ENCODE measurements at regions not wholly inside any gene's neighbourhood (a gene's known extent, or its start where the extent isn't known, plus 50 kb on each side); places are given as distances from the start of the nearest gene placed in this dataset.
"Not testable (repeated sequence)": the region's sequence is repeated elsewhere in the genome, so short reads cannot be mapped to it uniquely, and the experiment has no call there.

DNA sequence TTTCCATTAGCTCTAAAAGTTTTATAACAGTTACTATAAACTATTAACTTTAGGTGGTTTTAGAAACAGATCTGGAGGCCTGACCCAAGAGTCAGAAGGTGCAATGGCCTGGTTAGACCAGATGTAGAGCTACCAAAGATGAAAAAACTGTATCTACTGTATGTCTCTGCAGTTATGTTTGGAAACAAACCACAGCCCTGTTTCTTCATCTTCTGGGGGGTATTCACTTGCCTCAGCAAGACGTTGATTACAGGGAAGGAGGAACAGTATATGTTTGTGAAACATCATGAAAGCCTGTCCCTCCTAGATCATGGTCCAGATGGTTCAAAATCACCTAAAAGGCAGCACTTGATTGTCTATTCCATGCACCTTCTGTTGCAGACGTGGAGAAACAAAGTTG, 220.2 kb downstream of the SUCLG1 start:
- Histone ChIP-seq H3K4me2 (no peak overlapping the region), H3K4me3 (no peak overlapping the region), H3K36me3 (no peaks in the 10 kb centered on the region), H3K27ac (no peak overlapping the region), H4K20me1 (no peaks in the 10 kb centered on the region), H3K4me1 (peaks cover 6 to 9% (median 8%) of the 10 kb centered on the region in 10 experiments), H3K9ac (no peak overlapping the region), H3K27me3 (no peaks in the 10 kb centered on the region), H3K9me3 (replicated peaks in 1 of 11) (no peaks in the 10 kb centered on the region; a peak in 3 of 22 replicates)
- no peak for TF ChIP-seq Cebpa-rat (IDR thresholded peaks at IDR 0.05)

DNA sequence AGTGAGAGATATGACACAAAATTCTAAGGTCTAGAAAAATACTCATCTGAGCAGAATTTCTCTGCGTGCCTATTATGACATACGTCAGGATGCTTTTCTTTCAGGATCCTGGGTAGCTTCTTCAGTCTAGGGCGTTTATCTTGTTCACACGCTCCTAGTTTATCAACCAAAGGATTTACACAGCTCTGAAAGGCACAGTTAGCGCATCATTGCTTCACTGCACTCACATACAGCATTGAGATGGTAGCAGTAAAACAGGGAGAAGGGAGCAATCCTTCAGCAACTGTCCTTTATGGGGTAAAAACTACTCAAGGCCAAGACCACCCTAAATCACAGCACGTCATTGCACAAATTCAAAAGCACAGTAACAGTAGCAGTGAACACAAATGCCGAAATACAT, 222.8 kb downstream of the SUCLG1 start:
- Histone ChIP-seq H3K9me3 (replicated peaks in 1 of 11) (peaks cover 0 to 3% (median 0%) of the 10 kb centered on the region in 11 experiments; a peak in 3 of 22 replicates), H3K4me2 (no peak overlapping the region), H3K9ac (no peak overlapping the region), H4K20me1 (no peaks in the 10 kb centered on the region), H3K27ac (no peak overlapping the region), H3K4me1 (no peaks in the 10 kb centered on the region), H3K4me3 (no peak overlapping the region), H3K36me3 (no peaks in the 10 kb centered on the region), H3K27me3 (no peaks in the 10 kb centered on the region)
- no peak for TF ChIP-seq Cebpa-rat (IDR thresholded peaks at IDR 0.05)

DNA sequence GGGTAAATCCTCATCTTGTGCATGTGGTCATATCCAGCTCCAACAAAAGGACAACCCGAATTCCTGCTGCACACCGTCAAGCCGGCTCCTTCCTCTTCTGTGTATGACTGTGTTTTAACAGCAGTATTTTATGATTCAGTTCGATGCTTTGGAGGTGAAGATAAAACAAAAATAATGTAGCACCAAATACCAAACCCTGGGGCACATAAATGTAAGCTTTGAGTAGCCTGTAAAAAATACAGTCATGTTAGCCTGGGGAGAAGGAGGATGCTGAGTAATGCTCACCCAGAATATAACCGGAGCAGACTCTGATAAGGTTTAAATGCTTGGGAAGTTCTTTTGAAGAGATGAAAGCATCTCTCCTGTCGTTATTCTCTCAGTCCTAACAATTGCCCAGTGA, 225.0 kb downstream of the SUCLG1 start:
- H3K9me3 ChIP-seq (replicated peaks in 1 of 11) = peaks cover 0 to 7% (median 0%) of the 10 kb centered on the region in 11 experiments; a peak in 1 of 22 replicates
- no peak for TF ChIP-seq Cebpa-rat (IDR thresholded peaks at IDR 0.05)
- no peaks in the 10 kb centered on the region for H3K4me1 ChIP-seq
- H3K27ac ChIP-seq = no peak overlapping the region
- no peak overlapping the region for H3K4me3 ChIP-seq
- H3K4me2 ChIP-seq = no peak overlapping the region
- no peaks in the 10 kb centered on the region for H3K27me3 ChIP-seq
- H3K36me3 ChIP-seq = no peaks in the 10 kb centered on the region
- H3K9ac ChIP-seq = no peak overlapping the region
- no peaks in the 10 kb centered on the region for H4K20me1 ChIP-seq

DNA sequence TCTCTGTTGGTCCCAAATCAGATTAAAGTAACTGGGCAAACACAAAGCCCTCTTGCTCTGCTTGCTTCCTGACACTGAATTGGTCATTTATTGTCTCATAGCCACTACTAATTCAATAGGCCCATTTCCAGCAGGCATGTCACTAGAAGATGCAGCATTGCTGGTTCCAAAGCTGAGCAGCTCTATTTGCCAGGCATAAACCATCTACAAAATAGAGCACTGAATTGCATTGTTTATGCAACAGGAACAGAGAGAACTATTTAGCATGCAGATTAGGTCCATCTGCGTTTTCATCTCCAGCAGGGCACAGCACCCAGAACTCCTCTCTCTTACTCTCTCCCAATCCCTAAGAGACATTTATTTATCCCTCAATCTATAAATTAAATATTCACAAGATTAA, 227.6 kb downstream of the SUCLG1 start:
- H3K9me3 ChIP-seq (replicated peaks in 1 of 11) = peaks cover 0 to 7% (median 0%) of the 10 kb centered on the region in 11 experiments; a peak in 2 of 22 replicates
- H3K9ac ChIP-seq = no peak overlapping the region
- no peak overlapping the region for H3K27ac ChIP-seq
- no peaks in the 10 kb centered on the region for H3K27me3 ChIP-seq
- no peaks in the 10 kb centered on the region for H4K20me1 ChIP-seq
- H3K4me1 ChIP-seq = no peaks in the 10 kb centered on the region
- H3K36me3 ChIP-seq = no peaks in the 10 kb centered on the region
- no peak overlapping the region for H3K4me2 ChIP-seq
- no peak for TF ChIP-seq Cebpa-rat (IDR thresholded peaks at IDR 0.05)
- no peak overlapping the region for H3K4me3 ChIP-seq

DNA sequence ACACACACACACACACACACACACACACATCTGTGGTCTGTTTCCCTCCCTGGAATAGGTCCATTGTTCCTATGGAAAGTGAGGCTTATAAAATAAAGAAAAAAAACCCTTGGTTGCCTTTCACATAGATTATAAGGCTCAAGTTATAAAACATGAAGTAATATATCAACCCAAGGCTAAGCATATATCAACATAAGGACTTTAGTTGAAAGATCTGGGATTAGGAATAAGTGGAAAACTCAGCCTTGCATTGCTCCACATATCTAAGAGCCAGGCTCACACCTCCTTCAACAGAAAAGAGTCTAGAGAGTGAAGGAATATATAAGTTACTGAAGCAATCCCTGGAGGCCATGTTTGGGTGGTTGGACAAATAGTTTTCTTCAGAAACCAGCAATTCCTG, 235.0 kb downstream of the SUCLG1 start:
- H3K36me3 ChIP-seq = no peaks in the 10 kb centered on the region
- H3K4me3 ChIP-seq = no peak overlapping the region
- no peak overlapping the region for H3K9ac ChIP-seq
- H3K27ac ChIP-seq = no peak overlapping the region
- H3K27me3 ChIP-seq = peaks cover 0 to 5% (median 0%) of the 10 kb centered on the region in 11 experiments; a peak in 1 of 22 replicates
- H3K4me2 ChIP-seq = peak overlapping the region in 5 of 11 experiments; percentile 16 to 75 (median 59); a peak in 6 of 22 replicates
- peaks cover 7 to 27% (median 16%) of the 10 kb centered on the region in 10 experiments for H3K4me1 ChIP-seq
- no peak for TF ChIP-seq Cebpa-rat (IDR thresholded peaks at IDR 0.05)
- H4K20me1 ChIP-seq = no peaks in the 10 kb centered on the region
- H3K9me3 ChIP-seq (replicated peaks in 1 of 11) = peaks cover 0 to 16% (median 5%) of the 10 kb centered on the region in 11 experiments; a peak in 10 of 22 replicates

DNA sequence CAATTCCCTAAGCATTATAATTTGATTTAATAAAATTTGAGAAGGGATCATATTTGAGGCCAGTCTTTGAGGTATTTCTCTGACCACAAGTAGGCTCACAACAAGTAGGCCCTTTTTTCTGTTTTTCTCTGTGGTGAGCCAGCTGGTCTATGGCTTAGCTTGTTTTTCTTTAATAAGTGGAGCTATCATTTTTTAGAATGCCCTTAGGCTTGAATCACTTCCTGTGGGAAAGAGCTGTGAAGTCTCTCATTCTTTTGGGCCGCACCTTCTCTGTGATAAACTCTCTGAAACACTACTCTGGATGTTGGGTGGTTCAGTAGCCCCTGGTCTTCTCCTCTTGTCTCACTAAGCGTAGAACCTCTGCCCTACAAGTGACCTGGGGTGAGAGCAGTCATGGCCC, 235.9 kb downstream of the SUCLG1 start:
- Histone ChIP-seq H3K4me3 (no peak overlapping the region), H3K27ac (0 out of 22 replicates have a peak overlapping the region, but pooled peaks of 2 of the 11 experiments have one; percentile 0 to 21), H4K20me1 (no peaks in the 10 kb centered on the region), H3K9ac (no peak overlapping the region), H3K4me2 (peak overlapping the region; percentile 18 to 75 (median 59)), H3K4me1 (peaks cover 7 to 27% (median 16%) of the 10 kb centered on the region in 10 experiments), H3K27me3 (peaks cover 0 to 5% (median 0%) of the 10 kb centered on the region in 11 experiments; a peak in 1 of 22 replicates), H3K36me3 (no peaks in the 10 kb centered on the region), H3K9me3 (replicated peaks in 1 of 11) (peaks cover 0 to 16% (median 5%) of the 10 kb centered on the region in 11 experiments; a peak in 10 of 22 replicates)
- TF ChIP-seq Cebpa-rat (IDR thresholded peaks at IDR 0.05) = no peak

DNA sequence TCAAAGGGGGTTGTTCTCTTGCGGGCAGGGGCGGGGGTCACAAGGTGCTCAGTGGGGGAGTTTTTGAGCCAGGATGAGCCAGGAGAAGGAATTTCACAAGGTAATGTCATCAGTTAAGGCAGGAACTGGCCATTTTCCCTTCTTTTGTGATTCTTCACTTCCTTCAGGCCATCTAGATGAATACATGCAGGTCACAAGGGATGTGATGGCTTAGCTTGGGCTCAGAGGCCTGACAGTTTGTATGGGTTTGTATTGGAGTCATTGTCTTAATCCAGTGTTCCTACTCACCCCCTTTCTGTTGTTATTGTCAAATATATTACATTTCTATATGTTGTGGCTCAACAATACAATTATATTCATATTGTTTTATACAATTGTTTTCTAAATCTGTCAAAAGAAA, 238.0 kb downstream of the SUCLG1 start:
- H3K4me1 ChIP-seq = peaks cover 7 to 27% (median 16%) of the 10 kb centered on the region in 10 experiments
- H3K27me3 ChIP-seq, H3K4me3 ChIP-seq, H3K36me3 ChIP-seq, H3K4me2 ChIP-seq, H4K20me1 ChIP-seq, H3K27ac ChIP-seq, H3K9ac ChIP-seq: not testable (repeated sequence)
- H3K9me3 ChIP-seq (replicated peaks in 1 of 11) = peaks cover 0 to 16% (median 4%) of the 10 kb centered on the region in 11 experiments; a peak in 9 of 22 replicates

DNA sequence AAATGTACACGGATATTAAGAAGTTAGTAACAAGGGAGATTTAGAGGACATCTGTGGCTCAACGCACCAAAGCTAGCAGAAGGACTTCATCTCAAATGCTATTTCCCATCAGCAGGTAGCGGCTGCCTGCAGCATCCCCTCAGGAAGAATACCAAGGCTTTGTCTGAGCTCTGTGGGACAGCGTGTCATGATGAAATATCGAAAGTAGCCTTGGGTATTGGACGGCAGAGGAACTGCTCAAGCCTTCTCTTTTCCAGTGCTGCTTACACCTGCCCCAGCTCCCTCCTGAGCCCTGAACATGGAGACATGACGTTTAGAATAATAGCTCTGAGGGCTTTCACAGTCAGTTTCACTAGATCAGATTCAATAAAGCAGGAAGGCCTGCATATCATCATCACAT, 241.6 kb downstream of the SUCLG1 start:
- peaks cover 0 to 5% (median 0%) of the 10 kb centered on the region in 11 experiments; a peak in 1 of 22 replicates for H3K27me3 ChIP-seq
- peaks cover 8 to 24% (median 15%) of the 10 kb centered on the region in 10 experiments; a peak in 18 of 20 replicates for H3K4me1 ChIP-seq
- H3K36me3 ChIP-seq = 0 out of 22 replicates have a peak, but pooled peaks cover 0 to 6% (median 0%) of the 10 kb centered on the region in 11 experiments
- H3K4me2 ChIP-seq = no peak overlapping the region
- no peak overlapping the region for H3K9ac ChIP-seq
- no peak overlapping the region for H3K4me3 ChIP-seq
- H3K27ac ChIP-seq = no peak overlapping the region
- no peaks in the 10 kb centered on the region for H4K20me1 ChIP-seq
- peaks cover 7 to 19% (median 14%) of the 10 kb centered on the region in 11 experiments; a peak in 19 of 22 replicates for H3K9me3 ChIP-seq (replicated peaks in 1 of 11)
- no peak for TF ChIP-seq Cebpa-rat (IDR thresholded peaks at IDR 0.05)

DNA sequence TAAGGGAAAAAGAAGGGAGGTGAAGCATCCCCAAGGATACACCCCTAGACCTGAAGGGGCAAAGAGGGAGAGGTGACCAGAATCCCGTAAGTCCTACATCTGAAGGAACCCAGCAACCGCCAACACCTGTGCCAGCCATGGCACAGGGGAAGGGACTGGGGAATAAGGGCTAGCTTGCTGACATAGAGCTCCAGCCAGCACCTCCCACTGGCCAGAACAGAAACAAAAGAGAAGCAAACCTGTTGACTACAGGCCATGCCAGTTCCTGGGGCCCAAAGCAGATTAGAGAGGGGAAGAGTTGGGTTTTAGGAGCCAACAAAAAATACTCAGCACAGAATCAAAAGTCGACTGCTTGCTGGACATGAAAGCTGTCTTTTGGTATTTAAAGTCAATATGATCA, 244.6 kb downstream of the SUCLG1 start:
- Histone ChIP-seq H3K27me3 (no peaks in the 10 kb centered on the region), H3K4me3 (no peak overlapping the region), H3K4me2 (no peak overlapping the region; a peak in 1 of 22 replicates), H4K20me1 (no peaks in the 10 kb centered on the region), H3K36me3 (0 out of 22 replicates have a peak, but pooled peaks cover 0 to 6% (median 0%) of the 10 kb centered on the region in 11 experiments), H3K9me3 (replicated peaks in 1 of 11) (peaks cover 7 to 38% (median 29%) of the 10 kb centered on the region in 11 experiments; a peak in 19 of 22 replicates), H3K27ac (no peak overlapping the region), H3K4me1 (peaks cover 8 to 27% (median 20%) of the 10 kb centered on the region in 10 experiments; a peak in 18 of 20 replicates), H3K9ac (no peak overlapping the region)
- TF ChIP-seq Cebpa-rat (IDR thresholded peaks at IDR 0.05) = no peak
